Mesothelial cell of epicardium (in vitro differentiated cells): ENCODE measurements at regions not wholly inside any gene's neighbourhood (a gene's known extent, or its start where the extent isn't known, plus 50 kb on each side); places are given as distances from the start of the nearest gene placed in this dataset.

Experiments used
- DNase-seq, 2 experiments: peaks; one replicate each; pipeline ENCODE4 v3.0.0; 2021; ENCODE audit warnings: low spot score in 2 of 2; ENCODE audit not compliant: unreplicated experiment in 2 of 2
- H3K27ac Mint-ChIP-seq: 2 replicates; pipeline ENCODE4 v1.8.0; 2021; ENCODE audit warnings: mixed read lengths
- H3K27me3 Mint-ChIP-seq: 2 replicates; pipeline ENCODE4 v1.8.0; 2021; ENCODE audit warnings: low read depth, mixed read lengths
- H3K36me3 Mint-ChIP-seq: 2 replicates; pipeline ENCODE4 v1.8.0; 2021; ENCODE audit warnings: mixed read lengths
- H3K4me1 Mint-ChIP-seq: 2 replicates; pipeline ENCODE4 v1.8.0; 2021; ENCODE audit warnings: mixed read lengths
- H3K4me3 Mint-ChIP-seq: 2 replicates; pipeline ENCODE4 v1.8.0; 2021; ENCODE audit warnings: mild to moderate bottlenecking, moderate library complexity, mixed read lengths
- H3K9me3 Mint-ChIP-seq: 2 replicates; pipeline ENCODE4 v1.8.0; 2021; ENCODE audit warnings: mixed read lengths
- CTCF ChIP-seq: fragments of 200-600 bp; sonication (generic); IDR thresholded peaks from one replicate; pipeline ENCODE4 v1.5.0; 2021; ENCODE audit warnings: antibody characterized with exemption; ENCODE audit not compliant: unreplicated experiment

DNA sequence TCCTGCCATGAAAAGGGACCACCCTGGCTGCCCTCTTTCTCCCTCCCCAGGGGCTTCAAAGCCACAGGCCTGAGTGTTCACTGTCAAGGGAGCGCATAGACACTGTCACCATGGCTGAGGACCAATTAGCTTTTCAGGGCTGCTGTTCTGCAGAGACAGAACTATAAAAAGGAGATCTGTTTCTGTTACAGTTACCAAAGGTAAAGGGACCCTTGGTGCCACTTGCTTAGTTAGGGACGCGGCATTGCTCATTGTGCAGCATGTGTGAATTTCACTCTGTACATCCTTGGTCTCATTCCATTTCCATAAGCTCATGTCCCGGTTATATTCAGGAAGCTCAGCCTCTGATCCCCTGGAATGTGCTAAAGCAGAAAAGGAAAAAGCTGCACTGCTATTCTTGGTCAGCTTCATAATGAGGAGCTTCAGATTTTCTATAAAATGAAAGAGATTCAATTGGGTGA is 55.5 kb upstream of the RNF152 start:
- no peak overlapping the region for H3K4me3 Mint-ChIP-seq
- H3K27me3 Mint-ChIP-seq: no peaks in the 10 kb centered on the region
- peak overlapping the region; percentile 86 for H3K27ac Mint-ChIP-seq
- no peak for TF ChIP-seq CTCF
- peaks cover 44% of the 10 kb centered on the region for H3K4me1 Mint-ChIP-seq
- no peak for DNase-seq
- no peaks in the 10 kb centered on the region for H3K36me3 Mint-ChIP-seq
- H3K9me3 Mint-ChIP-seq: no peaks in the 10 kb centered on the region

- peaks cover 41% of the 10 kb centered on the region for H3K4me1 Mint-ChIP-seq
- H3K27me3 Mint-ChIP-seq: no peaks in the 10 kb centered on the region
- H3K9me3 Mint-ChIP-seq: no peaks in the 10 kb centered on the region
- H3K27ac Mint-ChIP-seq: no peak overlapping the region
- no peak for TF ChIP-seq CTCF
- DNase-seq: no peak
- no peaks in the 10 kb centered on the region for H3K36me3 Mint-ChIP-seq
- no peak overlapping the region for H3K4me3 Mint-ChIP-seq
These were observed 53.6 kb upstream of the RNF152 start for GRCh38 chr18:61946449-61946848.

DNA sequence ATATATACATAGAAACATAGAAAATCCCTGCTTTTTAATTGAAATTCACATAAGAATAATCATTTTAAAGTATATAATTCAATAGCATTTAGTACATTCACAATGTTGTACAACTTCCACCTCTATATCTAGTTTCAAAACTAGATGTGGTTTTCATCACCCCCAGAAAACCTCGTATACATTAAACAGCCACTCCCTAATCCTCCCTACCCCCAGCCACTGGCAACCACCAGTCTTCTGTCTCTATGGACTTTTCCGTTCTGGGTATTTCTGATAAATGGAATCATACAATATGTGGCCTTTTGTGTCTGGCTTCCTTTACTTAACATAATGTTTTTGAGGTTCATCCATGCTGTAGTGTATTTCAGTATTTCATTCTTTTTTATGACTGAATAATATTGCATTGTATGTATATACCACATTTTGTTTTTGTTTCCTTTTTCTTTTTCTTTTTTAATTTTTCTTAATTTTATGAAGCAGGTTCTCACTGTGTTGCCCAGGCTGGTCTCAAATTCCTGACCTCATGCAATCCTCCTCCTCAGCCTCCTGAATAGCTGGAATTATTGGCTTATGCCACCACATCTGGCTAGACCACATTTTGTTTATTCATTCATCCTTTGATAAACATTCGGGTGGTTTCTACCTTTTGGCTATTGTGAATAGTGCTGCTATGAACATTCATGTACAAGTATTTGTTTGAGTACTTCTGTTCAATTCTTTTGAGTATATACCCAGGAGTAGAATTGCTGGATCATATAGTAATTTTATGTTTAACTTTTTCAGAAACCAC is 50.6 kb upstream of the RNF152 start:
- H3K4me1 Mint-ChIP-seq: peaks cover 21% of the 10 kb centered on the region
- peaks cover 3% of the 10 kb centered on the region for H3K9me3 Mint-ChIP-seq
- no peak for TF ChIP-seq CTCF
- H3K36me3 Mint-ChIP-seq: no peaks in the 10 kb centered on the region
- no peaks in the 10 kb centered on the region for H3K27me3 Mint-ChIP-seq
- DNase-seq: no peak
- no peak overlapping the region for H3K4me3 Mint-ChIP-seq
- H3K27ac Mint-ChIP-seq: no peak overlapping the region
